ENCODE measurements at regions not wholly inside any gene's neighbourhood (a gene's known extent, or its start where the extent isn't known, plus 50 kb on each side); places are given as distances from the start of the nearest gene placed in this dataset.

DNA sequence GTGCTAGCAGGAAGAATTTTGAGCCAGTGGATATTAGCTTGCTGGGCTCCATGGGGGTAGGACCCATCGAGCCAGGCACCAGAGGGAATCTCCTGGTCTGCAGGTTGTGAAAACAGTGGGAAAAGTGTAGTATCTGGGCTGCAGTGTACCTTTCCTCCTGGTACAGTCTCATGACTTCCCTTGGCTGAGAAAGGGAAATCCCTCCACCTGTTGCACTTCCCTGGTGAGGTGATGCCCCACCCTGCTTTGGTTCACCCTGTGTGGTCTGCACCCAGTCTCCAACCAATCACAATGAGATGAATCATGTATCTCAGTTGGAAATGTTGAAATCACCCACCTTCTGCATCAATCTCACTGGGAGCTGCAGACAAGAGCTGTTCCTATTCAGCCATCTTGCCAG, 341.4 kb upstream of the IRS4 start:
- TF ChIP-seq, protein P1, sequence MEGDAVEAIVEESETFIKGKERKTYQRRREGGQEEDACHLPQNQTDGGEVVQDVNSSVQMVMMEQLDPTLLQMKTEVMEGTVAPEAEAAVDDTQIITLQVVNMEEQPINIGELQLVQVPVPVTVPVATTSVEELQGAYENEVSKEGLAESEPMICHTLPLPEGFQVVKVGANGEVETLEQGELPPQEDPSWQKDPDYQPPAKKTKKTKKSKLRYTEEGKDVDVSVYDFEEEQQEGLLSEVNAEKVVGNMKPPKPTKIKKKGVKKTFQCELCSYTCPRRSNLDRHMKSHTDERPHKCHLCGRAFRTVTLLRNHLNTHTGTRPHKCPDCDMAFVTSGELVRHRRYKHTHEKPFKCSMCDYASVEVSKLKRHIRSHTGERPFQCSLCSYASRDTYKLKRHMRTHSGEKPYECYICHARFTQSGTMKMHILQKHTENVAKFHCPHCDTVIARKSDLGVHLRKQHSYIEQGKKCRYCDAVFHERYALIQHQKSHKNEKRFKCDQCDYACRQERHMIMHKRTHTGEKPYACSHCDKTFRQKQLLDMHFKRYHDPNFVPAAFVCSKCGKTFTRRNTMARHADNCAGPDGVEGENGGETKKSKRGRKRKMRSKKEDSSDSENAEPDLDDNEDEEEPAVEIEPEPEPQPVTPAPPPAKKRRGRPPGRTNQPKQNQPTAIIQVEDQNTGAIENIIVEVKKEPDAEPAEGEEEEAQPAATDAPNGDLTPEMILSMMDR (IDR thresholded peaks at IDR 0.05): no peak
- no peak for TF ChIP-seq POLR2A (IDR thresholded peaks at IDR 0.05)
